ENCODE measurements at regions not wholly inside any gene's neighbourhood (a gene's known extent, or its start where the extent isn't known, plus 50 kb on each side); places are given as distances from the start of the nearest gene placed in this dataset.
"Not testable (repeated sequence)": the region's sequence is repeated elsewhere in the genome, so short reads cannot be mapped to it uniquely, and the experiment has no call there.

DNA sequence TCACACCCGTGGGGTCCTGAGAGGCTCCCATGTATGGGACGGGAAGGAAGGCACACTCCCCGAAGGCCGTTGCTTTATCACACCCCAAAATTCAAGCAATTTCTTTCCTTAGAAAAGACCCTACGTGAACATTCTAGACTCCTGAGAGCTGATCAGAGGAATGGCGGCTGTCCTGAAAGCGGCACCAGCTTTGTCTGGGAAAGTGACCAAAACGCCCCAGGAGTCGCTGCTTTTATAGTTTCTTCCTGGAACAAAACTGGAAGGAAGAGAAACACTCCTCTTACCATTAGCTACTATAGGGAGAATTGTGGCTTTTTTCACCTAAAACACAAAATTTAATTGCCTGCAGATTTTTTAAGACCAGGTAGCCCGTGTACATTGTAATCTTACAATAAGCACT is 261.8 kb upstream of the RNF32 start:
- DNase-seq: no peak

DNA sequence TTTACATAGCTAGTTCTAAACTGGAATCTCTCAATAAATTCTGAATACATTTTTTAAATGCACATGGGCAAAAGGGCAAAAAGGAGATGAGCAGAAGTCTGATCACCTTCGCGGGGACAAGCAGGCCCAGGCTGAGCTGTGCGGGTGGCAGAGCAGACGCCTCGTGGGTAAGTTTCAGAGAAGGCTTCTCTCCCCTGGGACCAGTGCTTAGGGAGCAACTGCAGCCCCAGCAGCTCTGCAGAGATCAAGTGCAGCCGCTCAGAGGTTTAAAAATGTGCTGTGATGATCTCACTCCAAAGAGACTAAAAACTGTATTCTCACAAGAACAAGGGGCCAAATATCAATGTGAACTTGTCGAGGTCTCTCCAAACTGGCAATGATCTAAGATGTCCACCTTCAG is 264.3 kb upstream of the RNF32 start:
- DNase-seq: no peak

- DNase-seq: no peak
Measured at GRCh38 chr7:156374335-156374734, 266.2 kb upstream of the RNF32 start.

- not testable (repeated sequence) for DNase-seq
Measured at GRCh38 chr7:156369929-156370328, 270.6 kb upstream of the RNF32 start.

DNA sequence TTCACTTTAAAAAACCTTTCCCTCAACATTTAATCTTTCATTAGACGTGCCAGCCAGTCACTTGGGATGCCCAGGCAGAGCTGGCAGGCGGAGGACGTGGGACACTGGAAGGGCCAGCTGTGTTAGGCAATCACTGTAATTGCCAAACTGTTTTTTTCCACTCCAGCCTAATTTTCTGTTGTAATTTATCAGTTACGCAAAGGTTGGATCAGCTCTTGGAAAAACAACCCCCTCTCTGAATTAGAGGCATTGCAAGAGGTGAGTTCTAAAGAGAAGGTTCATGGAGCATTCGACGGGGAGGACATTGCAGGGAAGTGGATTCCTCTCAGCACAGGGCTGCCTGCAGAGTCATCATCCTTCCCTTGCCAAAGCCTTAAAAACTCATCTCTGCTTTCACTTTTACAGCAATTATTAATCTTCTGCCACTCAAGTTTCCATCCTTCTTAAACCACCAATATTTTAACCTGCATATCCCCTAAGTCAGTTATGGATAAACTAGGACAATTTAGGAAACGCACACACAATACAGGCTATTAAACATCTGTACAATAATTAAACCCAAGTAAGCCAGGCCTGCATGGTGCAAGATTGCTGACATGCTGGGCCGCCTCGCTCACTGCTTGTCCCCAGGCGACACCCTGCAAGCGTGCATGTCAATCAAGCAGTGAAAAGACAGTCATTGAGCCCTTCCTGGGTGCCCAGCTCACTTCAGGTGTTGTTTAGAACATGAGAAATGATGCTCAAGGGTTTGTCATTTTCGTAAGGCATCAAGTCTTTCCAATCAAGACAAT is 272.3 kb upstream of the RNF32 start:
- no peak for DNase-seq

- no peak for DNase-seq
Measured at GRCh38 chr7:156363751-156364150, 276.8 kb upstream of the RNF32 start.

DNA sequence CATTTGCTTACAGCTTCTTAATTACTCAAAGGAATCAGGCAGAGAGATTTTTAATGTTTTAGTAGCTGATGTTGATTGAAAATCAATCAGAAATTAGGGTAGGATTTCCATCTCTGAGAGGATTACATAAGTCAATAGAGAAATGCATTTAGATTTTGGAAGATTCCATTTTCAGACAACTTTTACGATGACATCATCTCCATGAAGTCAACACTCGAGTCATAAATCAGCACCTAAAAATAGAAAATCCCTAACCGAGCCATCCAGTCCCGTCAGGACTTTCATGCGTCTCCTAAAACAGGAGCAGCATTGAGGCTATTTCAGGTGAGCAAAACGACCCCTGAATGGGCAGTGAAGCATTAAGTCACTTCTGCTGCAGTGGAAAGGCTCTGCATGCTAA is 279.7 kb upstream of the RNF32 start:
- DNase-seq: no peak

DNA sequence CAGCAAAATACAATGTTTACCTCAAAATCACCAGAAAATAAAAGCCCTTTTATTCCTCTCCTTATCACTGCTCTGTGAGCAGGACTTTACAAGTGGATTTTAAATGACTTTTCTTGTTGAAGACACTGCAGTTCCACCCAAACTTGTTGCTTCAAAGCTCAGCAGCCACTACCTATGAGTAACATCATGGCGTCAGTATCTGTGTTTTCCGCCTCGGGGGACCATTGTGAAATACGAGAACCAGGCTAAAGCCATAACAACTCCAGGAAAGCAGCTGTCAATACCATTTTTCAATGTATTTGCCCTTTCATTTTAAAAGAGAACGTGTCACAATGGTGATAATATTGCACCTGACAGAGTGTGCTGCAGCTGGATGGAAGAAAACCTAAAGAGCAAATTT is 284.0 kb upstream of the RNF32 start:
- no peak for DNase-seq

DNA sequence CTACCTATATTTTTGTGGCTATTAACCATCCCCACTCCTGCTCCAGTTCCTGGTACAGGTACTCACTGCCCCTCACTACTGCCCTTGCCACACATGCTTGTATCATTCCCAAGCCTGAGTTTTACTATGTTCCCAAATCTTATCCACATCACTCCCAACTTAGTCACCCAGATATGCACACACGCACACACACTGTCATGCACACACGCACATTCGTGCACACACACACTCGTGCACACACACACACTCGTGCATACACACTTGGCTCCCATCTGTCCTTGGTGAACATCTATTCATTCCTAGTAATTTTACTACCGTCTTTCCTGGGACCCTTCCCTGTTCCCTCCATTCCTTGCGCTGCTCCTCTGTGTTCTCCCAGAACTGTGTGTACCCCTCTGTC is 287.2 kb upstream of the RNF32 start:
- no peak for DNase-seq

GRCh38 chr7:156347703-156348248 is 292.8 kb upstream of the RNF32 start:
- DNase-seq: not testable (repeated sequence)

- no peak for DNase-seq
Measured at GRCh38 chr7:156347132-156347531, 293.4 kb upstream of the RNF32 start.

DNA sequence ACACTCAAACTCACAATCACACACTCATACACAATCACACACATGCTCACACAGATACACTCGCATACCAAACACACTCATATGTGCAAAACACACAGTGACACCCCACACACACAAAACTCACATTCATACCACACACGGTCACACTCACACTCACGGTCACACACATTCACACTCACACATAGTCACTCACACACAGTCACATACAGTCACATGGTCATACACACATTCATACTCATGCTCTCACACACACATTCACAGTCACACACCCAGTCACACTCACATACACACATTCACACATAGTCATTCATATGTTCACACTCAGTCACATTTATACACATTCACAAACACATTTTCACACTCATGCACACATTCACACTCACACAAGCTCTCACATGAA is 296.0 kb upstream of the RNF32 start:
- DNase-seq: no peak

DNA sequence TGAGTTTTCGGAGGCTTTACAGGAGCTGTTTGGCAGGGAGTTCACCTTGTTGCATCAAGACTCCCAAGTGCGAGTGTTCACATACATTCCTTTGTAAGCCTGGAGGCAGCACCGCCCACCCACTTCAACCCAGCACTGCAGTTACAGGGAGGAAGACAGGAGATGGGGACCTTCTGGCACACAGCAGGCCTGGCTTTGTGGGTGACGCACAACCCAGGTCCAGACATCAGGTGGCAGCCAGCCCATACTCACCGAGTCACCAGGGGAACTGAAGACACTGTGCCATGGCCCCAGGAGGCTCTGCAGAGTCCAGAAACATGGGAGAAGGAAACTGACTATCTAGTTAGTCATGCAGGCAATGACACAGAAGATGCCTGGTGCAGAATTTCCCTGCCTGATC is 305.9 kb upstream of the RNF32 start:
- no peak for DNase-seq

- no peak for DNase-seq
Measured at GRCh38 chr7:156327916-156328315, 312.7 kb upstream of the RNF32 start.

GRCh38 chr7:156327474-156327873 is 313.1 kb upstream of the RNF32 start:
- DNase-seq: no peak

- DNase-seq: no peak
Measured at GRCh38 chr7:156324201-156324600, 316.4 kb upstream of the RNF32 start.

GRCh38 chr7:156321430-156321829 is 319.1 kb upstream of the RNF32 start:
- not testable (repeated sequence) for DNase-seq

GRCh38 chr7:156318926-156319325 is 321.6 kb upstream of the RNF32 start:
- no peak for DNase-seq

DNA sequence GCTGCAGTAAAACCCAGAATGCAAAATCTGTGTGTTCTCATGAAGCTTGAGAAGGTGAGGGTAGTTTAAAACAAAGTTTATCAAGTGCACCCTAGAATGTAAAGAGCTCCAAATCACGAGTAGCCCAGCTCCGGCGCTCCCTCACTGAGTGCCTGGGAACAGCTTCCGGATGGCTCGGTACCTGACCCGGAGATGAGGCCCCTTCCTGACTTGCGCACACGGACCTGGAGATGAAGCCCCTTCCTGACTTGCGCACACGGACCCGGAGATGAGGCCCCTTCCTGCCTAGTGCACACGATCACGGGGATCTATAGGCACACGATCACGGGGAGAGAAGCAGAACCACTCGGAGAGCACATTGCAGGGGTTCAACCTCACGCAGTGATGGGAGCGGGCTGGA is 322.1 kb upstream of the RNF32 start:
- no peak for DNase-seq

- no peak for DNase-seq
Measured at GRCh38 chr7:156309016-156309620, 331.5 kb upstream of the RNF32 start.

DNA sequence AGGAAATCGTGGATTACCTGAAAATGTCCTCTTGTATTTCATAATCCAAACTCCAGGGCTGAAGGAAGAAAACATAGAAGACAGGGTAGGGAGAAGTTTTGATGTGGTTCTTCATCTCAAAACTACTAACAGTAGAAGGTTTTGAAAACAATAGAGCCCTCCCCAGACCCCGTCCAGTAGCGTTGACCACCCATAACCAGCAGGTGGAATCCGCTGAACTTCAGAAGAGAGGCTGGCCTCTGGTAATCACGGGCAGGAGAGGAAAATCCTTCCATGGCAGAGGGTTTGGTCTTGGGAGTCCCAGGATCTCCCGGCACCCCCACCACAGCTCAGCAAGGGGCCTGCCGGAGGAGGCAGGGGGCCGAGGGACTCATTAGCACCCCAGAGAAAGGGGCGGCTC is 333.4 kb upstream of the RNF32 start:
- DNase-seq: no peak

DNA sequence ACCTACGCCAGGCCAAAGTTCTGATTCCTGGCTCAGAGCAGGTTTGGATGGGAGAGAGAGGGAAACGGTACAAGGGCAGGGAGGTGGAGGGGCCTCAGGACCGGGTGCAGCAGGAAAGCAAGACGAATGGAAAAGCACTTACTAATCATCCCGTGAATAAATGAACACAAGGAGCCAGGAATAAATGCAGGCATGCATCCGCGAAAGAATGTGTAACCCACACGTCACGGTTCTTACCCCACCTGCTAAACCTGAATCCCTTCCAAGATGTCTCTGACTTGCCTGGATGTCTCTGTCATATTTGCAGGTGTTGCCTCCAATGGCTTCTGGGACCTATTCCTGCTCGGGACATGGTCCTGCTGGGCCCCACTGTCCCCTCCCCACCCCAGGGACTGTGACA is 335.2 kb upstream of the RNF32 start:
- DNase-seq: no peak

GRCh38 chr7:156282816-156283215 is 357.8 kb upstream of the RNF32 start:
- DNase-seq: no peak

GRCh38 chr7:156279635-156280034 is 360.9 kb upstream of the RNF32 start:
- no peak for DNase-seq

- no peak for DNase-seq
Measured at GRCh38 chr7:156275292-156275691, 365.3 kb upstream of the RNF32 start.
